ENCODE measurements at regions not wholly inside any gene's neighbourhood (a gene's known extent, or its start where the extent isn't known, plus 50 kb on each side); places are given as distances from the start of the nearest gene placed in this dataset.

GRCh38 chr20:22652681-22653588 is 68.6 kb upstream of the FOXA2 start:
- DNase-seq (ENCODE audit: low read depth): no peak

DNA sequence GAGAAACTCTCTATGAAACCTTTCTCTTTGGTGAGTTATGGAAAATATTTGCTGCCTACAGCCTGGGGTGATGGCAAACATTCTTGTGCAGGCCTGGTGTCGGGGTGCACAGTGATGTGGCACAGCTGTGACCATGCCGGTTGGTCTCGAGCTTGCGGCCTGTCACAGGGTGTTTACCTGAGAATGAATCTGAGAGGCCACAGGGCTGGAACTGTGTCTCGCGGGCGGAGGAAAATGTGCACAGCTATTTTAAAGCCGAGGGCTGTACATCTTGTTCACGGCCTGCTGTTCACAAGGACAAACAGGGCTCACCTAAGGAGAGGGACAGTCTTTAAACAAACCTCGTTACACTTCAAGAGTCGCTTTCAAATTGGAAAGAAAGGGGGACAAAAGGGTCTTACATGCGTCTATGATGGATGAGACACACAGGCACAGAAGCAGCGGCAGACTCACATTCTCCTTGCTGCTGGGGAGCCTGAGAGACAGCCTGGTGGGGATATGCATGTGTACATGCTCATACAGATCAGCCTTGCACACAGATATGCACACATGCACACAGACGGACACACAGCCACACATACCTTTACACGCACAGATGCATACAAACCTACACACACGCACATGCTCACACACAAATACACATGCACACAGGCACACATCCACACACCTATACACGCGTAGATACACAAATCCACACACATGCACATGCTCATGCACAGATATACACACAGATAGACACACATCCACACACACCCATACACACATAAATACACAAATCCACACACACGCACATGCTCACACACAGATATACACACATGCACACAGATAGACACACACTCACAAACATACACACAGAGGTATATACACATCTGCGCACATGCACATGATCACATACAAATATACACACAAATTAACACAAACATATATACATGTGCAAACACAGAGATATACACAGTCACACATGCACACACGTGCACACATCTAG is 69.6 kb upstream of the FOXA2 start:
- DNase-seq (ENCODE audit: low read depth): no peak

DNA sequence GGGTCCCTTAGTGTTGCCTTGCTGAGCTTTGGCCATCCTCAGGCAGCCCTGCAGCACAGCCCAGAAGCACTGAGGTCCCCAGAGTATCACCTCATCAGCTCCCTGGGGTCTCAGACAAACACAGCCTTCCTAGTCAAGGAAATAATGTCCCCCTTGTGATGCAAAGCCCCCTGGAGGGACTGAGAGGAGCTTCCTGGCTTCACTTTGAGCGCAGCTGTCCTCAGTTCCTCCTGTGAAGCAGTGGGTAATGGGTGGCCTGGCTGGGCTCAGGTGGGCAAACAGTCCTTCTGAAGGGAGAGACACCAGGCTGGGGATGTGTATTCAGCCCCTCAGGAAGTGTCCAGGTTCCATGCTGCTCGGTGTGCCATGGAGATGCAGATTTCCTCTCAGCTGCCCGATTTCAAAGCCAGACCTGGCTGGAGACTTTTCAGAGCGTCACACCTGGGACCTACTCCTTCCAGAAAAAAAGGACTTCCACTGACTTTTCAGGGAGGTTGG is 79.2 kb upstream of the FOXA2 start:
- DNase-seq (ENCODE audit: low read depth): no peak

DNA sequence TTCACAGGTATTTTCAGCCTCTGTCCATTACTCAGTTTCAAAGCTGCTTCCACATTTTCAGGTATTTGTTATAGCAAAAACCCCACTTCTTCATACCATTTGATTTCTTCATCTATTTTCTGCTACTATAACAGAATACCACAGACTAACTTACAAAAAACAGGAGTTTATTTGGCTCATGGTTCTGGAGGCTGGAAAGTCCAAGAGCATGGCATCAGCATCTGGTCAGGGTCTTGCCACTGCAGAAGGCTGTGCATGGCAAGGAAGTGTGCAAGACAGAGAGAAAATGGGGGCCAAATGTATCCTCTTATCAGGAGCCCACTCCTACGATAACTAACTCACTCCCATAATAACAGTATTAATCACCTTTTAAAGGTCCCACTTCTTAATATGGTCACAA is 82.8 kb upstream of the FOXA2 start:
- DNase-seq (ENCODE audit: low read depth): no peak

GRCh38 chr20:22672191-22672590 is 87.8 kb upstream of the FOXA2 start:
- DNase-seq (ENCODE audit: low read depth): no peak

GRCh38 chr20:22673467-22673866 is 89.1 kb upstream of the FOXA2 start:
- no peak for DNase-seq (ENCODE audit: low read depth)

DNA sequence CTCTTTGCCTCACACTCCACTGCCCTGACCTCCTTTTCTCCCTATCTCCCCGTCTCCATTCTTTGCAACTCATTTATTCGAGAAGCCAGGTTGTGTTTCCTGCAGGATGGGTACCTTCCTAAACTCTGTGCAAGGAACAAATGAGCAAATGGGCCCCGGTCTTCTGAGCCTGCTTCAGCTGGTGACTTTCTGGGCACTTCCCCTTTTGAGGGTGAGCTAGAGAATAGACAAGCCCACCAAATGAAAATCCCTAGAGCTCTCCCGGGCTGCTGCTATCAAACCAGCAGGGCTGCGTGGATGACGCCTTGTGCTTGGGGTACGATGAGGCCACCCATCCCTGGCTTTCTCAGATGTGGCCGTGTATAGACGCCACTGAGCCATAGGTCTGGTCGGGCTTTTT is 91.0 kb upstream of the FOXA2 start:
- no peak for DNase-seq (ENCODE audit: low read depth)

DNA sequence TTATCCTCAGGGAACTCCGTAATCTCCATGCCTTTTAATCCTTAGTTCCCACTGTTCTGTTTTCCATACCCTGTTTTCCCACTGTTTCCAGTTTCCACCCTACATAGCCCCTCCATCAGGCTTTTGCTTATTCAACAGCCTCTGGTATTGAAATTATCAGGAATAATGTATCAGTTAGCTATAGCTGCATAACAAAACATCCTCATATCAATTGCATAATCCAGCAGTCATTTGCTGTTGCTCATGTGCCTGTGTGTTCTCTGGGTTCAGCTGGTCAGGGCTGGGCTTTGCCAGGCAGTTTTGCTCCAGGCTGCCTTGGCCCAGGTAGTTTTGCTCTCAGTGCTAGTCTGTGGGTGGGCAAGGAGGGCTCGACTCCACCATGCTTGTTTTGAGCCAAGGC is 94.3 kb upstream of the FOXA2 start:
- no peak for DNase-seq (ENCODE audit: low read depth)

GRCh38 chr20:22679197-22679596 is 94.8 kb upstream of the FOXA2 start:
- no peak for DNase-seq (ENCODE audit: low read depth)

GRCh38 chr20:22680031-22680740 is 95.8 kb upstream of the FOXA2 start:
- DNase-seq (ENCODE audit: low read depth): no peak

- DNase-seq (ENCODE audit: low read depth): no peak
These were observed 97.3 kb upstream of the FOXA2 start for GRCh38 chr20:22681591-22682248.

- DNase-seq (ENCODE audit: low read depth): no peak
These were observed 98.0 kb upstream of the FOXA2 start for GRCh38 chr20:22682381-22682780.

- no peak for DNase-seq (ENCODE audit: low read depth)
These were observed 99.8 kb upstream of the FOXA2 start for GRCh38 chr20:22684072-22684762.

GRCh38 chr20:22684763-22685443 is 100.5 kb upstream of the FOXA2 start:
- no peak for DNase-seq (ENCODE audit: low read depth)

DNA sequence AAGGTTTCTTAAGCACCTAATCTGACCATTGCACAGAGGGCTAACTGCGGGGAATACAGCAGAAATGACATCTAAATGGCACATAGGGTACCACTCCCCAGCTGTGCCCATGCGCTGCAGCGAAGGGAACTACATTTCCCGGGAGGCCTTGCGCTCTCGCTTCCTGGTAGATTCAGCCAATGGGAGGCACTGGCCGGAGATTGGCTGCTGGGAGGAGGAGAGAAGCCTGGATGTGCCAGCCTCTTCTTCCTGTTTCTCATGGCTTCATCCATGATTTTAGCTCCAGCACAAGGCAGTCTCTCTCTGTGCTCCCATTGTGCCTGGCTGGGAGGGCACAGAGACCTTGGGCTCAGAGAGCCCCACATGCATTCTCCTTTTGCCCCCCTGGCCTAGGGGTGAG is 101.7 kb upstream of the FOXA2 start:
- no peak for DNase-seq (ENCODE audit: low read depth)

- DNase-seq (ENCODE audit: low read depth): no peak
These were observed 103.4 kb upstream of the FOXA2 start for GRCh38 chr20:22687676-22688349.

DNA sequence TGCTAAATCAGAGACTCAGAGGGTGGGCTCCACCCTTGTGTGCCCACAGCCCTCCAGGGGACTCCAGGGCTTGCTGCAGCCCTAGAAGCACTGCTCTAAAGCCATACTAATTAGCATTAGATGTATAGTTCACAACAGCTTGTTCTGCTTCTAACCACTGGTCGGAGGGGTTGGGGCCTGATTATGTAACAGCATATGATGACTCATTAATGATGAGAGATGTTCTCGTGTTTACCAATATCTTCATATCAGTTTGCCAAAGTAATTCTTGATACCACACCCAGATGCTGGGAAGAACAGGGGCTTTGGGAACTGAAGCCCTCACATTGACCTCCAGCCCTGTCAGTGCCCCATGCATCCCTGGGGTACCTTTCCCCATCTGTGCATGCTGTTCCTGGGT is 104.1 kb upstream of the FOXA2 start:
- no peak for DNase-seq (ENCODE audit: low read depth)

- no peak for DNase-seq (ENCODE audit: low read depth)
These were observed 104.9 kb upstream of the FOXA2 start for GRCh38 chr20:22689266-22689665.

DNA sequence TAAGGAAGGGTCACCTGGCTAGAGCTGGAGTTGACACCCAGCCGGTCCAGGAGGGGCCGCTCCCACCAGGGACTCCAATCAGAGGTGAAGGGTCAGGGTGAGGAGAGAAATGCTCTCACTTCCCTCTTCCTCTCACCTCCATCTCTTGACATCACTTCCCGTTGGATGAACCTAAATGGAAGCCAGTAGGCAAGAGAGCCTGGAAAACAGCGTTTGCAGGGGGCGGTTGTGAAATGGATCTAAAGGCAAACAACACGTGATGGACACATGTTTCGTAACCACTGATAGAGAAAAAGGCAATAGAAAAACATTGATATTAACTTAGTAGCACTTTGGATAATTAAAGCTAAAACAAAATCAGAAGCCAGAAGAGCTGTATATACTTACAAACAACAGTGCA is 105.6 kb upstream of the FOXA2 start:
- no peak for DNase-seq (ENCODE audit: low read depth)

Measured in stimulated activated CD4-positive, alpha-beta T cell treated with anti-CD3 and anti-CD28 coated beads, Interleukin-2, amount 100 ng/mL, for 4 hours (primary cell).